Pancreas (tissue), 10 donors: ENCODE measurements at regions not wholly inside any gene's neighbourhood (a gene's known extent, or its start where the extent isn't known, plus 50 kb on each side); places are given as distances from the start of the nearest gene placed in this dataset.

Experiments used
- ATAC-seq, 4 donors: fragments of 200-7000 bp; cut with Tn5 transposase; one replicate each; pipeline versions ENCODE4 v1.8.0 to v1.9.1; 2020; ENCODE audit warnings: mild to moderate bottlenecking in 4 of 4, moderate library complexity in 4 of 4
- DNase-seq, 6 donors: peaks; one replicate each; pipeline ENCODE4 v3.0.0-alpha.2; 2020
- FAIRE-seq: peaks from 2 replicates; lab custom pipeline; 2012; peaks lifted over from hg19 to GRCh38; lab: Jason Lieb, UNC
- H3K27ac ChIP-seq, 4 donors: fragments of 200-600 bp; sonication (generic); 1 replicate in 3 of 4; 2 replicates in 1 of 4; pipeline versions ENCODE4 v1.5.0 to v1.8.0; 2020
- H3K27me3 ChIP-seq, 4 donors: fragments of 200-600 bp; one replicate each; pipeline ENCODE4 v1.8.0; 2021
- H3K36me3 ChIP-seq, 3 donors: fragments of 200-600 bp; sonication (generic) in 1 of 3; one replicate each; pipeline versions ENCODE4 v1.5.0 to v1.8.0; 2020 to 2021
- H3K4me1 ChIP-seq, 3 donors: fragments of 200-600 bp; one replicate each; pipeline ENCODE4 v1.8.0; 2021
- H3K4me3 ChIP-seq, 4 donors: fragments of 200-600 bp; sonication (generic) in 2 of 4; one replicate each; pipeline versions ENCODE4 v1.5.0 to v1.8.0; 2020 to 2021
- H3K9me3 ChIP-seq, 4 donors: fragments of 200-600 bp; one replicate each; pipeline ENCODE4 v1.8.0; 2021
- CTCF ChIP-seq, 4 donors: fragments of 200-600 bp; sonication (generic) in 3 of 4; IDR thresholded peaks; one replicate each; pipeline versions ENCODE4 v1.5.0 to v1.8.0; 2021; ENCODE audit warnings: antibody characterized with exemption in 4 of 4
- WGBS, 2 donors: extraction: QIAGEN DNeasy Blood & Tissue Kit; methylation state at CpG; one replicate each; pipeline ENCODE4 v1.1.7; 2013; 5-methylcytosine and 5-hydroxymethylcytosine counted together
- intact Hi-C, 3 donors: fragments of 100-400 bp; cut with DNase I; formaldehyde crosslinking; loops; one replicate each; pipeline versions ENCODE4 v1.11.1 to v1.14.2; 2022
- donor health status: healthy with polysubstance abuse.
- donor health status: DM: no; HTN: no; CAD: no; lungs with moderate emphysema.
- donor health status: DM: no; HTN: no; CAD: no.
- donor health status: control.
- donor health status: control.
- donor health status: Bipolar disorder and iron deficiency.
- donor health status: DM: yes; HTN: yes; CAD: no.
- donor health status: DM: no; HTN: no; CAD: no.
- donor health status: DM: no; HTN: no; CAD: no.
- donor health status: DM: yes; HTN: yes; CAD: no.

DNA sequence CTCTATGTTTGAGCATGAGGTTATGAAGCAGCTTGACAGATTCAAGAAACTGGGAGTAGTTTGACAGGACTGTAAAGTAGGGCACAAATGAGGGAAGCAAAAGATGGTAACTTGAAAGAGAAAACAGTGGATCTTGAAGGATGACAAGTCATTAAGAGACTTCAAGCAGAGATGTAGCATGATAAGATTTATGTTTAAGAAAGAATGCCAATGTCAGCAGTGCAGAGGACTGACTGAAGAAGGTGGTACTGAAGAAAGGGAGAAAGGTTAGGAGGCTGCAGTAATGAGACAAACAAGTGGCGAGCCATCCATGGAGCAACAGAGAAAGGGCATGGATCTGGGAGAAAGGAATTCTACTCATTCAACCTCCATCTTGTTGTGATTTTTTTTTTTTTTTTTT is 120.2 kb upstream of the RAP1B start:
- H3K4me3 ChIP-seq = no peak overlapping the region
- no peak for TF ChIP-seq CTCF (IDR thresholded peaks at IDR 0.05)

GRCh38 chr12:68491204-68491960 is 119.3 kb upstream of the RAP1B start:
- no peaks in the 10 kb centered on the region for H3K27me3 ChIP-seq
- H3K4me1 ChIP-seq = no peaks in the 10 kb centered on the region
- DNase-seq (no peak), ATAC-seq (no peak), FAIRE-seq (no peak)
- H3K4me3 ChIP-seq = no peak overlapping the region
- 65 to 74% methylated on average over 8 of the region's 8 CpGs for WGBS, 2 donors
- intact Hi-C loops = no loop called here
- H3K27ac ChIP-seq = no peak overlapping the region
- no peaks in the 10 kb centered on the region for H3K9me3 ChIP-seq
- H3K36me3 ChIP-seq = no peaks in the 10 kb centered on the region
- TF ChIP-seq CTCF (IDR thresholded peaks at IDR 0.05) = no peak

More for the DNA sequence above, 120.2 kb upstream of the RAP1B start:
- intact Hi-C loops = no loop called here
- 78 to 100% methylated on average over 1 of the region's 1 CpG for WGBS, 2 donors
- no peaks in the 10 kb centered on the region for H3K4me1 ChIP-seq
- no peaks in the 10 kb centered on the region for H3K27me3 ChIP-seq
- no peaks in the 10 kb centered on the region for H3K9me3 ChIP-seq
- H3K36me3 ChIP-seq = no peaks in the 10 kb centered on the region
- H3K27ac ChIP-seq = no peak overlapping the region
- ATAC-seq (no peak), DNase-seq (no peak), FAIRE-seq (no peak)

GRCh38 chr12:68495336-68496070 is 115.2 kb upstream of the RAP1B start:
- 67 to 81% methylated on average over 3 of the region's 3 CpGs for WGBS, 2 donors
- FAIRE-seq (no peak), DNase-seq (no peak), ATAC-seq (no peak)
- H3K36me3 ChIP-seq = no peaks in the 10 kb centered on the region
- intact Hi-C loops = no loop called here
- H3K27ac ChIP-seq = no peak overlapping the region
- no peaks in the 10 kb centered on the region for H3K27me3 ChIP-seq
- H3K4me3 ChIP-seq = no peak overlapping the region
- H3K4me1 ChIP-seq = no peaks in the 10 kb centered on the region
- no peak for TF ChIP-seq CTCF (IDR thresholded peaks at IDR 0.05)
- no peaks in the 10 kb centered on the region for H3K9me3 ChIP-seq

DNA sequence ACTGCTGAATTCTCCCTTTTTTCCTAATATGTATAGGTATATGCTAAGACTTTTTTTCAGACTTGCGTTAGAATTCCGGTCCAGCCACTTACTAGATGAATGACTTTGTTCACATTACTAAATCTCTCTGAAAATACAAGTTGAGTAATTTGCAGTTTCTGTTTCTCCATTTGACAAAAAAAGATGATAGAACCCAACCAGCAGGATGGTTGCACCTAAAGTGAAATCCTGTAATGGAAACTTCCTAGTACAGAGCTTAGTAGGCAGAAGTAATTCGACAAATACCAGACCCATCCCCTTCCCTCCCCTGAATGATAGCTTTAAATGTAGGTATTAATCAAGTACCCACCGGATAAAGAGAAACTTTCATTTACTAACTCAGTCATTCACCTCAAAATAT is 113.6 kb upstream of the RAP1B start:
- Histone ChIP-seq H3K9me3 (no peaks in the 10 kb centered on the region), H3K36me3 (no peaks in the 10 kb centered on the region), H3K4me3 (no peak overlapping the region), H3K27me3 (no peaks in the 10 kb centered on the region), H3K4me1 (no peaks in the 10 kb centered on the region), H3K27ac (no peak overlapping the region)
- WGBS, 2 donors = 69 to 79% methylated on average over 4 of the region's 4 CpGs
- no peak for DNase-seq
- no peak for FAIRE-seq
- no peak for ATAC-seq
- TF ChIP-seq CTCF (IDR thresholded peaks at IDR 0.05) = no peak
- intact Hi-C loops = no loop called here

DNA sequence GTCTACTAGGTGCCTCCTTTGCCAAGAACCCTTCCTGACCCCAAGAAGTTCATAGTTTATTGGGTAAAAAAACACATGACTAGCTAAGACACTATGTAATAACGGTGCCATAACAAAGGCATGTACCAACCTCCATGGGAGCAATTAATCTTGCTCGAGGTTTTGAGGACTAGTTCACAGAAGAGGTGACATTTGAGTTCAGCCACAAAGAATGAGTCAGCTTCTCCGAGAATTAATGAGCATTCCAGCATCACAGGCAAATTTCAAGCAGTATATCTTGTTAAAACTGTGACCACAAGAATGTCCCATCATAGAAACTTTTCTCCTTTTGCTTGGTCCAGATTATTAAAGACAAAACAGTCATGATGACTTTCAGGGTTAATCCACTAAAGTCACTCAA is 113.0 kb upstream of the RAP1B start:
- WGBS, 2 donors = 22 to 33% methylated on average over 3 of the region's 3 CpGs
- intact Hi-C loops = no loop called here
- FAIRE-seq = no peak
- Histone ChIP-seq H3K27me3 (no peaks in the 10 kb centered on the region), H3K4me3 (no peak overlapping the region), H3K27ac (no peak overlapping the region), H3K4me1 (no peaks in the 10 kb centered on the region), H3K36me3 (no peaks in the 10 kb centered on the region), H3K9me3 (no peaks in the 10 kb centered on the region)
- ATAC-seq = no peak
- no peak for TF ChIP-seq CTCF (IDR thresholded peaks at IDR 0.05)
- DNase-seq = no peak
